OCI-LY3 (cell line): ENCODE measurements at regions not wholly inside any gene's neighbourhood (a gene's known extent, or its start where the extent isn't known, plus 50 kb on each side); places are given as distances from the start of the nearest gene placed in this dataset.
"Not testable (repeated sequence)": the region's sequence is repeated elsewhere in the genome, so short reads cannot be mapped to it uniquely, and the experiment has no call there.

Source experiments
- H2AFZ ChIP-seq: fragments of 200-600, 300-600 bp; shearing (Covaris generic); 2 replicates; pipeline ENCODE4 v1.6.0; 2014; ENCODE audit warnings: antibody characterized with exemption, low read depth, low read length
- H3K27ac ChIP-seq: fragments of 200-600, 300-600 bp; sonication (generic); 2 replicates; pipeline ENCODE4 v1.5.1; 2014; ENCODE audit warnings: mild to moderate bottlenecking, low read length, moderate library complexity, mixed read lengths
- H3K27me3 ChIP-seq: fragments of 200-600, 300-600 bp; sonication (generic); 2 replicates; pipeline ENCODE4 v1.6.1; 2014; ENCODE audit warnings: low read depth, low read length, mixed read lengths
- H3K36me3 ChIP-seq: fragments of 200-600, 300-600 bp; sonication (generic); replicated peaks from 2 replicates; pipeline ENCODE3; 2014; ENCODE audit warnings: low read depth, low read length, mixed read lengths
- H3K4me1 ChIP-seq: fragments of 300-600, 200-600 bp; sonication (generic); 2 replicates; pipeline ENCODE4 v1.6.1; 2014; ENCODE audit warnings: low read length, mixed read lengths
- H3K4me2 ChIP-seq: fragments of 200-600, 300-600 bp; sonication (generic); 2 replicates; pipeline ENCODE4 v1.6.1; 2014; ENCODE audit warnings: low read length, mixed read lengths
- H3K4me3 ChIP-seq: fragments of 300-600, 200-600 bp; sonication (generic); 2 replicates; pipeline ENCODE4 v1.5.1; 2014; ENCODE audit warnings: antibody characterized with exemption, mild to moderate bottlenecking, low read length, moderate library complexity
- H3K79me2 ChIP-seq: fragments of 300-600, 200-600 bp; shearing (Covaris generic); 2 replicates; pipeline ENCODE4 v1.6.1; 2014; ENCODE audit warnings: mild to moderate bottlenecking, low read length, mixed read lengths
- H3K9ac ChIP-seq: fragments of 300-600, 200-600 bp; shearing (Covaris generic); 2 replicates; pipeline ENCODE4 v1.6.0; 2014; ENCODE audit warnings: mild to moderate bottlenecking, low read length, moderate library complexity
- H3K9me3 ChIP-seq: fragments of 200-600, 300-600 bp; shearing (Covaris generic); 2 replicates; pipeline ENCODE4 v1.6.1; 2014; ENCODE audit warnings: low read length, mixed read lengths; ENCODE audit not compliant: insufficient read depth
- H4K20me1 ChIP-seq: fragments of 200-600, 300-600 bp; sonication (generic); 2 replicates; pipeline ENCODE4 v1.6.1; 2016; ENCODE audit warnings: low read length, mixed read lengths; ENCODE audit not compliant: insufficient read depth

DNA sequence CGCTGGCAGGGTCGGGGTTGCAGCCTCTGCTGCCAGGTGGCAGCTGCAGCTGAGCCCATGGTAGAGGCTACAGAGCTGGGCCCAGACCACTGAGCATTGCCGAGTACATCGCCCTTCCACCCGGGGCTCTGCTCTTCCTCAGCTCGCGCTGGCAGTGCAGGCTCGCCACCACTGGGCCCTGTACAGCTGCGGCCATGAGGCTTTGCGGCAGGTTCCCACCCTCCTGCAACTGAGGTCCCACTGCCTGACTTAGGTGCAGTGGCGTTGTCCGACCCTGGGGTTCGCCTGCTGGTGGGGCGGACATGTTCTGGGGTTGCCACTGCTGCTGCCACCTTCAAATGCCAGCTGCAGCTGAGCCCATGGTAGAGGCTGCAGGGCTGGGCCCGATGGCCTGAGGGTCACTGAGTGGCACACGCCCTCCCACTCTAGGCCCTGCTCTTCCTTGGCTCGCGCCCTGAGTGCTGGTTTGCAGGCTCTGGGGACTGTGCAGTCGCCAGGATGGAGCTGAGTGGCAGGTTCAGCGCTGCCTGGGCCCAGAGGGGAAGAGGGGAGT, 359.8 kb downstream of the FOXD4L6 start:
- not testable (repeated sequence) for H3K79me2 ChIP-seq

GRCh38 chr9:40768178-40768577, 360.3 kb downstream of the FOXD4L6 start:
- H3K27me3 ChIP-seq, H3K4me3 ChIP-seq, H3K9ac ChIP-seq, H3K27ac ChIP-seq, H3K4me2 ChIP-seq, H4K20me1 ChIP-seq, H3K4me1 ChIP-seq, H3K79me2 ChIP-seq, H2AFZ ChIP-seq, H3K36me3 ChIP-seq, H3K9me3 ChIP-seq: not testable (repeated sequence)

More for the DNA sequence above, 359.8 kb downstream of the FOXD4L6 start:
- not testable (repeated sequence) for H3K9ac ChIP-seq, H3K27me3 ChIP-seq, H4K20me1 ChIP-seq, H3K4me1 ChIP-seq, H2AFZ ChIP-seq, H3K4me2 ChIP-seq, H3K36me3 ChIP-seq, H3K9me3 ChIP-seq, H3K4me3 ChIP-seq, H3K27ac ChIP-seq

DNA sequence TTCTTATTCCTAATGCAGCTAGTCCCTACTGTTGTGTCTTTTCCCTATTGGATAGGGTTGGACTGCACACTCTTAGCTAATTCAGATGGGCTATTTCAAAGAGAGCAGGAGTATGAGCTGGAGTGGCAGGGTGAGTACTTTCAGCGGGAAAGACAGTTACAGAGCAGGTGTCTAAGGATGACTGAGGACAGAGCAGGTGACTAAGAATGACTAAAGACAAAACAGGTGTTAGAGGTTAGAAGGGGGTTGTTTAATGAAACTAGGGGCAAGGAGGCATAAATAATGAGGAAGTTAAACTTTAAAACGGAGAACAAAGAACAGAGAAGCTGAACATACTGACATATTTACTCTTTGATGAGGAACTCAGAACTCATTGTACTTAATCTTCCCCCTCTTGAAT, 373.5 kb downstream of the FOXD4L6 start:
- H3K27me3 ChIP-seq, H4K20me1 ChIP-seq, H3K9ac ChIP-seq, H3K9me3 ChIP-seq, H2AFZ ChIP-seq, H3K4me3 ChIP-seq, H3K4me2 ChIP-seq, H3K36me3 ChIP-seq: not testable (repeated sequence)
- Histone ChIP-seq H3K4me1 (peaks cover 25% of the 10 kb centered on the region), H3K79me2 (peaks cover 25% of the 10 kb centered on the region), H3K27ac (peak overlapping the region; percentile 91)

- not testable (repeated sequence) for H2AFZ ChIP-seq
Measured at GRCh38 chr9:40753288-40753687, 375.2 kb downstream of the FOXD4L6 start.

DNA sequence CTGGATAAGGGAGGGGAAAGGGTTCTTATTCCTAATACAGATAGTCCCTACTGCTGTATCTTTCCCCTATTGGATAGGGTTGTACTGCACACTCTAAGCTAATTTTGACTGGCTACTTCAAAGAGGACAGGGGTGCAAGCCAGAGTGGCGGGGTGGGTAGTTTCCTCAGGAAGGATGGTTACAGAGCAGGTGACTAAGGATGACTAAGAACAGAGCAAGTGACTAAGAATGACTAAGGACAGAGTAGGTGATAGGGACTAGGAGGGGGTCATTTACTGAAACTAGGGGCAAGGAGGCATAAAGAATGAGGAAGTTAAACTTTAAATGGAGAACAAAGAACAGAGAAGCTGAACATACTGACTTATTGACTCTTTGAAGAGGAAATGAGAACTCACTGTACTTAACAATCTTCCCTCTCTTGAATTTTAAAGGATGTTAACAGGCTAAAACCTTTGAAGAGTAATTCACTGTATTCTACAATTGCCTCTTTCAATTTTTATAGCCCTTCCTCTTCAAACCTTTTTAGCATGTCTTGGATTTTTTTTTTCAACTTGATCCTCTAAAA, 381.5 kb downstream of the FOXD4L6 start:
- not testable (repeated sequence) for H4K20me1 ChIP-seq, H2AFZ ChIP-seq, H3K4me3 ChIP-seq, H3K27me3 ChIP-seq, H3K36me3 ChIP-seq, H3K27ac ChIP-seq, H3K9ac ChIP-seq, H3K4me2 ChIP-seq, H3K9me3 ChIP-seq
- Histone ChIP-seq H3K4me1 (peaks cover 11% of the 10 kb centered on the region), H3K79me2 (peaks cover 22% of the 10 kb centered on the region)

More at GRCh38 chr9:40753288-40753687, 375.2 kb downstream of the FOXD4L6 start:
- Histone ChIP-seq H3K9ac (peak overlapping the region; percentile 43; the same call in 1 of the 2 replicates), H3K27ac (peak overlapping the region; percentile 62), H3K79me2 (peaks cover 31% of the 10 kb centered on the region), H3K4me1 (peaks cover 30% of the 10 kb centered on the region), H3K4me2 (peak overlapping the region; percentile 39; the same call in 1 of the 2 replicates)
- not testable (repeated sequence) for H3K36me3 ChIP-seq, H4K20me1 ChIP-seq, H3K9me3 ChIP-seq, H3K4me3 ChIP-seq, H3K27me3 ChIP-seq
